Type B pancreatic cell (in vitro differentiated cells): ENCODE measurements at regions not wholly inside any gene's neighbourhood (a gene's known extent, or its start where the extent isn't known, plus 50 kb on each side); places are given as distances from the start of the nearest gene placed in this dataset.
"Not testable (repeated sequence)": the region's sequence is repeated elsewhere in the genome, so short reads cannot be mapped to it uniquely, and the experiment has no call there.

Source experiments
- DNase-seq: peaks from one replicate; pipeline ENCODE4 v3.0.0; 2021; ENCODE audit warnings: mixed read lengths; ENCODE audit not compliant: unreplicated experiment; ENCODE audit errors: extremely low spot score
- H3K27ac Mint-ChIP-seq: 2 replicates; pipeline ENCODE4 v1.8.0; 2021; ENCODE audit warnings: mild to moderate bottlenecking, mixed read lengths
- H3K27me3 Mint-ChIP-seq: 2 replicates; pipeline ENCODE4 v1.8.0; 2021; ENCODE audit warnings: mixed read lengths
- H3K36me3 Mint-ChIP-seq: 2 replicates; pipeline ENCODE4 v1.8.0; 2021; ENCODE audit warnings: mixed read lengths
- H3K4me1 Mint-ChIP-seq: one replicate; pipeline ENCODE4 v1.8.0; 2021; ENCODE audit warnings: mixed read lengths; ENCODE audit not compliant: unreplicated experiment
- H3K4me3 Mint-ChIP-seq: 2 replicates; pipeline ENCODE4 v1.8.0; 2021; ENCODE audit warnings: mild to moderate bottlenecking, mixed read lengths
- H3K9me3 Mint-ChIP-seq: 2 replicates; pipeline ENCODE4 v1.8.0; 2021; ENCODE audit warnings: mixed read lengths
- CTCF ChIP-seq: fragments of 200-600 bp; sonication (generic); conservative IDR thresholded peaks from 2 replicates; pipeline ENCODE4 v1.5.0; 2021; ENCODE audit warnings: antibody characterized with exemption, mild to moderate bottlenecking

- H3K27me3 Mint-ChIP-seq, result no peaks in the 10 kb centered on the region
- H3K9me3 Mint-ChIP-seq, result no peaks in the 10 kb centered on the region
Measured at GRCh38 chr5:32951003-32951402, 239.9 kb downstream of the NPR3 start.

GRCh38 chr5:32951878-32952277 is 240.8 kb downstream of the NPR3 start:
- no peak overlapping the region for H3K27ac Mint-ChIP-seq

More at GRCh38 chr5:32951003-32951402, 239.9 kb downstream of the NPR3 start:
- H3K4me1 Mint-ChIP-seq, result no peaks in the 10 kb centered on the region
- no peak for DNase-seq
- no peak overlapping the region for H3K4me3 Mint-ChIP-seq
- no peaks in the 10 kb centered on the region for H3K36me3 Mint-ChIP-seq
- TF ChIP-seq CTCF, result no peak
- H3K27ac Mint-ChIP-seq, result no peak overlapping the region

GRCh38 chr5:32952421-32952820 is 241.3 kb downstream of the NPR3 start:
- not testable (repeated sequence) for H3K27ac Mint-ChIP-seq, H3K4me3 Mint-ChIP-seq, H3K27me3 Mint-ChIP-seq, H3K4me1 Mint-ChIP-seq, H3K36me3 Mint-ChIP-seq, DNase-seq, H3K9me3 Mint-ChIP-seq

More at GRCh38 chr5:32951878-32952277, 240.8 kb downstream of the NPR3 start:
- no peak overlapping the region for H3K4me3 Mint-ChIP-seq
- H3K4me1 Mint-ChIP-seq, result no peaks in the 10 kb centered on the region
- H3K36me3 Mint-ChIP-seq, result no peaks in the 10 kb centered on the region
- H3K9me3 Mint-ChIP-seq, result no peaks in the 10 kb centered on the region
- no peaks in the 10 kb centered on the region for H3K27me3 Mint-ChIP-seq
- DNase-seq, result no peak
- TF ChIP-seq CTCF, result no peak

GRCh38 chr5:32953694-32954093 is 242.6 kb downstream of the NPR3 start:
- DNase-seq, result no peak
- Mint-ChIP-seq H3K4me3 (no peak overlapping the region), H3K27me3 (no peaks in the 10 kb centered on the region), H3K36me3 (no peaks in the 10 kb centered on the region), H3K9me3 (no peaks in the 10 kb centered on the region), H3K27ac (no peak overlapping the region), H3K4me1 (no peaks in the 10 kb centered on the region)
- TF ChIP-seq CTCF, result no peak

- TF ChIP-seq CTCF, result no peak
- Mint-ChIP-seq H3K36me3 (no peaks in the 10 kb centered on the region), H3K27me3 (no peaks in the 10 kb centered on the region), H3K9me3 (no peaks in the 10 kb centered on the region), H3K4me3 (no peak overlapping the region), H3K27ac (no peak overlapping the region), H3K4me1 (no peaks in the 10 kb centered on the region)
- no peak for DNase-seq
Measured at GRCh38 chr5:32955814-32956213, 244.7 kb downstream of the NPR3 start.

GRCh38 chr5:32960340-32961058 is 249.4 kb downstream of the NPR3 start:
- Mint-ChIP-seq H3K27me3 (no peaks in the 10 kb centered on the region), H3K4me1 (peaks cover 14% of the 10 kb centered on the region), H3K9me3 (no peaks in the 10 kb centered on the region), H3K27ac (no peak overlapping the region), H3K36me3 (no peaks in the 10 kb centered on the region), H3K4me3 (no peak overlapping the region)
- TF ChIP-seq CTCF, result no peak
- no peak for DNase-seq
